SK-N-SH (cell line): ENCODE measurements at regions not wholly inside any gene's neighbourhood (a gene's known extent, or its start where the extent isn't known, plus 50 kb on each side); places are given as distances from the start of the nearest gene placed in this dataset.

Experiments
- CTCF ChIA-PET: fragments of 300-600, 350-600 bp; formaldehyde crosslinking; extraction: SDS; loops from one replicate; lab custom pipeline; 2021; lab: Yijun Ruan, JAX
- POLR2A ChIA-PET: fragments of 350-600 bp; sonication (Branson Sonifier 250); formaldehyde crosslinking; extraction: SDS; loops from one replicate; lab custom pipeline; 2020; ENCODE audit warnings: antibody characterized with exemption, inconsistent platforms; lab: Yijun Ruan, JAX
- DNase-seq: peaks from one replicate; pipeline ENCODE4 v3.0.0; 2012
- H2AFZ ChIP-seq: fragments of 200-600 bp; sonication (generic); 2 replicates; pipeline ENCODE4 v1.8.1; 2016; ENCODE audit warnings: antibody characterized with exemption, mild to moderate bottlenecking, low read depth
- H3F3A ChIP-seq: fragments of 200-600 bp; sonication (generic); replicated peaks from 2 replicates; pipeline ENCODE3; 2016; ENCODE audit warnings: antibody characterized with exemption, mild to moderate bottlenecking; ENCODE audit not compliant: insufficient read depth
- H3K27ac ChIP-seq, 2 experiments: fragments of 200-500 bp in 1 of 2; fragments of 200-600 bp in 1 of 2; sonication (Bioruptor generic) in 1 of 2; sonication (generic), shearing (Covaris generic) in 1 of 2; 2 replicates each; pipeline versions ENCODE4 v1.5.1 to v1.6.1; 2014 to 2016; ENCODE audit warnings: low read depth in 2 of 2, inconsistent platforms in 1 of 2, low read length in 1 of 2, mild to moderate bottlenecking in 1 of 2, mixed read lengths in 1 of 2
- H3K27me3 ChIP-seq: fragments of 200-600 bp; sonication (generic), shearing (Covaris generic); 2 replicates; pipeline ENCODE4 v1.6.1; 2016; ENCODE audit warnings: mixed run types; ENCODE audit not compliant: insufficient read depth
- H3K36me3 ChIP-seq, 2 experiments: fragments of 200-500 bp in 1 of 2; fragments of 200-600 bp in 1 of 2; sonication (Bioruptor generic) in 1 of 2; sonication (generic) in 1 of 2; replicated peaks in 1 of 2; 2 replicates each; pipeline versions ENCODE3 to v1.5.1; 2014 to 2016; ENCODE audit warnings: low read length in 1 of 2, mild to moderate bottlenecking in 1 of 2; ENCODE audit not compliant: insufficient read depth in 2 of 2, control insufficient read depth in 1 of 2
- H3K4me1 ChIP-seq, 2 experiments: fragments of 200-500 bp in 1 of 2; fragments of 200-600 bp in 1 of 2; sonication (Bioruptor generic) in 1 of 2; sonication (generic), shearing (Covaris generic) in 1 of 2; 2 replicates each; pipeline versions ENCODE4 v1.5.1 to v1.6.1; 2014 to 2016; ENCODE audit warnings: low read depth in 1 of 2, low read length in 1 of 2, mixed run types in 1 of 2; ENCODE audit not compliant: insufficient read depth in 2 of 2, control insufficient read depth in 1 of 2
- H3K4me2 ChIP-seq: fragments of 200-600 bp; sonication (generic), shearing (Covaris generic); 2 replicates; pipeline ENCODE4 v1.6.1; 2017; ENCODE audit warnings: mixed run types
- H3K4me3 ChIP-seq, 2 experiments: fragments of 200-500 bp in 1 of 2; fragments of 200-600 bp in 1 of 2; sonication (Bioruptor generic) in 1 of 2; sonication (generic), shearing (Covaris generic) in 1 of 2; 2 replicates each; pipeline versions ENCODE4 v1.5.1 to v1.8.1; 2014 to 2016; ENCODE audit warnings: low read depth in 2 of 2, inconsistent platforms in 1 of 2, low read length in 1 of 2, mild to moderate bottlenecking in 1 of 2, mixed read lengths in 1 of 2, moderate library complexity in 1 of 2
- H3K79me2 ChIP-seq: fragments of 200-600 bp; sonication (generic); 2 replicates; pipeline ENCODE4 v1.8.1; 2017; ENCODE audit warnings: mild to moderate bottlenecking; ENCODE audit not compliant: insufficient read depth
- H3K9ac ChIP-seq: fragments of 200-600 bp; sonication (generic); 2 replicates; pipeline ENCODE4 v1.6.1; 2017; ENCODE audit warnings: mixed run types
- H3K9me2 ChIP-seq: fragments of 200-600 bp; sonication (generic); 2 replicates; pipeline ENCODE4 v1.6.1; 2017; ENCODE audit warnings: mixed run types
- H3K9me3 ChIP-seq: fragments of 200-600 bp; sonication (generic); 2 replicates; pipeline ENCODE4 v1.6.1; 2017; ENCODE audit warnings: mixed run types, mild to moderate bottlenecking, moderate library complexity
- H4K20me1 ChIP-seq: fragments of 200-600 bp; sonication (generic); 2 replicates; pipeline ENCODE4 v1.6.1; 2017; ENCODE audit warnings: mild to moderate bottlenecking, mixed run types; ENCODE audit not compliant: insufficient read depth
- CHD2 ChIP-seq: fragments of 150-350 bp; IDR thresholded peaks from 2 replicates; pipeline ENCODE4 v1.6.1; 2018; ENCODE audit warnings: low read length; ENCODE audit not compliant: partially characterized antibody
- ELF1 ChIP-seq: IDR thresholded peaks from 2 replicates; pipeline ENCODE4 v1.4.0; 2012
- FOSL2 ChIP-seq: IDR thresholded peaks from 2 replicates; pipeline ENCODE4 v1.4.0; 2012; ENCODE audit warnings: low read depth, mild to moderate bottlenecking, moderate library complexity, borderline replicate concordance
- FOXM1 ChIP-seq: IDR thresholded peaks from 2 replicates; pipeline ENCODE4 v1.4.0; 2012; ENCODE audit warnings: low read depth, mild to moderate bottlenecking
- MAX ChIP-seq: IDR thresholded peaks from 2 replicates; pipeline ENCODE4 v1.4.0; 2012; ENCODE audit warnings: low read depth
- MXI1 ChIP-seq: IDR thresholded peaks from 2 replicates; pipeline ENCODE4 v1.6.1; 2012; ENCODE audit warnings: mild to moderate bottlenecking, low read depth, low read length, improper control_type of control experiment
- NRF1 ChIP-seq: IDR thresholded peaks from 2 replicates; pipeline ENCODE4 v1.6.1; 2012; ENCODE audit warnings: low read depth, mild to moderate bottlenecking, low read length
- POLR2AphosphoS5 ChIP-seq: IDR thresholded peaks from 2 replicates; pipeline ENCODE4 v1.6.1; 2012; ENCODE audit warnings: low read depth, low read length
- RAD21 ChIP-seq: IDR thresholded peaks from 2 replicates; pipeline ENCODE4 v1.6.1; 2012; ENCODE audit warnings: mild to moderate bottlenecking, low read length
- REST ChIP-seq: IDR thresholded peaks from 2 replicates; pipeline ENCODE4 v1.6.1; 2012; ENCODE audit warnings: mild to moderate bottlenecking, low read depth, low read length, moderate library complexity
- RFX5 ChIP-seq: IDR thresholded peaks from 2 replicates; pipeline ENCODE4 v1.6.1; 2012; ENCODE audit warnings: mild to moderate bottlenecking, improper control_type of control experiment, low read length
- RXRA ChIP-seq: IDR thresholded peaks from 2 replicates; pipeline ENCODE4 v1.4.0; 2012; ENCODE audit warnings: low read depth, mild to moderate bottlenecking, borderline replicate concordance
- TAF1 ChIP-seq: IDR thresholded peaks from 2 replicates; pipeline ENCODE4 v1.6.1; 2012; ENCODE audit warnings: low read depth, mild to moderate bottlenecking, low read length, moderate library complexity, borderline replicate concordance
- TCF12 ChIP-seq: IDR thresholded peaks from 2 replicates; pipeline ENCODE4 v1.4.0; 2012
- TEAD4 ChIP-seq: IDR thresholded peaks from 2 replicates; pipeline ENCODE4 v1.4.0; 2012; ENCODE audit warnings: mild to moderate bottlenecking, borderline replicate concordance; ENCODE audit not compliant: insufficient read depth
- WGBS: methylation state at CpG from one replicate; pipeline ENCODE4 v1.1.6; 2017; ENCODE audit warnings: low lambda C conversion rate; 5-methylcytosine and 5-hydroxymethylcytosine counted together
- TF ChIP-seq, protein P1 (sequence below): fragments of 150-350 bp; IDR thresholded peaks from 2 replicates; pipeline ENCODE4 v1.6.1; 2017; ENCODE audit warnings: antibody characterized with exemption, low read length, low read depth, borderline replicate concordance

DNA sequence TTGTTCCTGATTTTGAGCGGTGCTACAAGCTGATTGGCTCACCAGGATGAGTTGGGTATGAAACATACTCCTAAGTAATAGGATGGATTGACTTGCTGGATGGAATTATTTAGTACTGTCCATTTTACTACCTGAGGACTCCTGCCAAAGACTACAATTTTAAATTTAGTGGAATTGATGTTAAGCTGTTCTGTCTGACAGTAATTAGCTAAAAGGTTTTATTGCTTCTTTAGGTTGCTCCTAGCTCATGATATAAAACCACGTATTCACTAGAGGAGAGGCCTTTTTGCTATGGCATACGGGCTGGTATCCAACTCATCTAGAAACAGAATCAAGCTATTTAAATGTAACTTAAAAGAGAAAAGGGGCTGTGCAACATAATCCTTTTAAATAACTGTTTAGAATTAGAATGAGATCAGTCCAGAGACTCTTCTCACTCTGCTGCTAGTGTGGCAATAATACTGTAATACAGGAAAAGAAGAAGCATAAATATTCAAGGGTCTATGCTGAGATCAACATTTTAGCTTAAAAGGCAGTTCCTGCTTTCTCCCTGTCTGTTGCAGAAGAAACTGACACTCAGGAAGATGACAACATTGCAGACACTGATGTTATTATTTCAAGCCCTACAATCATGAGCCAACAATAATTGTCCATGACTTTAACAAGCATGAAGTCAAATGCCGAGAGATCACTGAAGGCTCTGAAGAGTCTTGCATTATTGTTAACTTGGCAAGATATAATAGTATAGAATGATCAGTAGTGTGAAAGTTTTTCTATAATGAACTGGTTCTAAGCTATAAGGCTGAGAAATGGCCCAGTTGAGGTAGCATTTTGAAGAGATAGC, 258.7 kb upstream of the ADGRL4 start:
- Histone ChIP-seq H3K9me2 (no peaks in the 10 kb centered on the region), H3K4me1 (peaks cover 0 to 14% of the 10 kb centered on the region in 2 experiments; a peak in 1 of 4 replicates), H3K27me3 (no peaks in the 10 kb centered on the region), H3K4me3 (no peak overlapping the region), H3K79me2 (no peaks in the 10 kb centered on the region), H3K9ac (no peak overlapping the region), H3K27ac (no peak overlapping the region), H2AFZ (no peak overlapping the region), H3K4me2 (no peak overlapping the region), H3K9me3 (no peaks in the 10 kb centered on the region), H3K36me3 (no peaks in the 10 kb centered on the region), H4K20me1 (no peaks in the 10 kb centered on the region), H3F3A (no peaks in the 10 kb centered on the region)
- POLR2A ChIA-PET = no interaction called here
- WGBS = 87% methylated on average over 4 of the region's 4 CpGs
- CTCF ChIA-PET = no interaction called here
- DNase-seq = no peak
- TF ChIP-seq POLR2AphosphoS5 = no peak

DNA sequence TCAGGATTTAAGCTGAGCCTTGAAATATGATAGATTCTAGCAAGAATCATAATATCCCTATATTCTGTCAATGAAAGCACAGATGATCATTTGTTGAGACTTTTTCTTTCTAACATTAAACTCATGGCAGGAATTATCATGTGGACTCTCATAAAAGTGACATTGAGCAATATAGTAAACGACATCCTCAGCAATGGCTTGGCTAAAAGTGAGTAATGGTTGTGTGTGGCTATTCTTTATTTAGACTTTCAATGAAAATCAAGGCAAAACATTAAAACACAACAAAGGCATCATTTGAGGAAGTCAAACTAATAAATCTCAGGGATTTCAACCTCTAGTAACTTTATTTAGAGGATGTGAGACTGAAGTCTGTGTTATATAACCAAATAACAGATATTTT, 257.8 kb upstream of the ADGRL4 start:
- Histone ChIP-seq H3K79me2 (no peaks in the 10 kb centered on the region), H2AFZ (no peak overlapping the region), H3K9me3 (no peaks in the 10 kb centered on the region), H3K9ac (no peak overlapping the region), H3K4me3 (no peak overlapping the region), H3K9me2 (no peaks in the 10 kb centered on the region), H4K20me1 (no peaks in the 10 kb centered on the region), H3K4me1 (peaks cover 0 to 17% of the 10 kb centered on the region in 2 experiments; a peak in 2 of 4 replicates), H3K27me3 (no peaks in the 10 kb centered on the region)
- CTCF ChIA-PET = no interaction called here
- POLR2A ChIA-PET = no interaction called here
- TF ChIP-seq MAX (no peak), RAD21 (no peak), NRF1 (no peak), FOSL2 (no peak), ELF1 (no peak), TEAD4 (no peak)
- TF ChIP-seq, protein P1, sequence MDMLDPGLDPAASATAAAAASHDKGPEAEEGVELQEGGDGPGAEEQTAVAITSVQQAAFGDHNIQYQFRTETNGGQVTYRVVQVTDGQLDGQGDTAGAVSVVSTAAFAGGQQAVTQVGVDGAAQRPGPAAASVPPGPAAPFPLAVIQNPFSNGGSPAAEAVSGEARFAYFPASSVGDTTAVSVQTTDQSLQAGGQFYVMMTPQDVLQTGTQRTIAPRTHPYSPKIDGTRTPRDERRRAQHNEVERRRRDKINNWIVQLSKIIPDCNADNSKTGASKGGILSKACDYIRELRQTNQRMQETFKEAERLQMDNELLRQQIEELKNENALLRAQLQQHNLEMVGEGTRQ = no peak
- TF ChIP-seq, all 33 proteins: peak for 0
- no peaks in the 10 kb centered on the region for H3K36me3 ChIP-seq
- 75% methylated on average over 1 of the region's 1 CpG for WGBS
- DNase-seq = no peak
- no peak overlapping the region for H3K27ac ChIP-seq
- no peaks in the 10 kb centered on the region for H3F3A ChIP-seq
- H3K4me2 ChIP-seq = no peak overlapping the region

GRCh38 chr1:79262745-79263258, 256.3 kb upstream of the ADGRL4 start:
- no peaks in the 10 kb centered on the region for H3K27me3 ChIP-seq
- no peaks in the 10 kb centered on the region for H3K36me3 ChIP-seq
- H3K4me1 ChIP-seq = peaks cover 0 to 17% of the 10 kb centered on the region in 2 experiments; a peak in 2 of 4 replicates
- no peak for DNase-seq
- no peaks in the 10 kb centered on the region for H3F3A ChIP-seq
- no peaks in the 10 kb centered on the region for H3K9me2 ChIP-seq
- CTCF ChIA-PET = no interaction called here
- H3K9me3 ChIP-seq = no peaks in the 10 kb centered on the region
- peak overlapping the region; percentile 13; the same call in 1 of the 2 replicates for H2AFZ ChIP-seq
- H3K79me2 ChIP-seq = no peaks in the 10 kb centered on the region
- H3K9ac ChIP-seq = no peak overlapping the region
- no peak overlapping the region for H3K27ac ChIP-seq
- H3K4me3 ChIP-seq = no peak overlapping the region
- POLR2A ChIA-PET = no interaction called here
- H4K20me1 ChIP-seq = no peaks in the 10 kb centered on the region
- 92% methylated on average over 3 of the region's 3 CpGs for WGBS
- no peak overlapping the region for H3K4me2 ChIP-seq
- TF ChIP-seq RAD21 (no peak), REST (no peak), RFX5 (no peak), MXI1 (no peak), FOXM1 (no peak), RXRA (no peak), TCF12 (no peak), TAF1 (no peak), CHD2 (no peak)
